GM19455 (cell line): ENCODE measurements at regions not wholly inside any gene's neighbourhood (a gene's known extent, or its start where the extent isn't known, plus 50 kb on each side); places are given as distances from the start of the nearest gene placed in this dataset.

Experiments used
- ATAC-seq: cut with Tn5 transposase; IDR thresholded peaks from one replicate; pipeline ENCODE4 v1.9.1; 2021; ENCODE audit not compliant: unreplicated experiment

- no peak for ATAC-seq
Measured at GRCh38 chr4:75122424-75123014, 189.6 kb downstream of the PARM1 start.

DNA sequence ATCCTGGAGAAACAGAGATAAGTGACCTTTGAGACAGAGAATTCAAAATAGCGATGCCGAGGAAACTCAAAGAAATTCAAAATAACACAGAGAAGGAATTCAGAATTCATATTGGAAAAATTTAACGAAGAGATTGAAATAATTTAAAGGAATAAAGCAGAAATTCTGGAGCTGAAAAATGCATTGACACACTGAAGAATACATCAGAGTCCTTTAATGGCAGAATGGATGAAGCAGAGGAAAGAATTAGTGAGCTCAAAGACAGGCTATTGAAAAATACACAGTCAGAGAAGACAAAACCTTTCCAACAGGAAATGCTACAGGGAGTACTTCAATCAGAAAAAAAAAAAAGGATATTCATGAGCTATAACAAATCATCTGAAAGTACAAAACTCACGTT, 185.8 kb downstream of the PARM1 start:
- ATAC-seq: no peak

DNA sequence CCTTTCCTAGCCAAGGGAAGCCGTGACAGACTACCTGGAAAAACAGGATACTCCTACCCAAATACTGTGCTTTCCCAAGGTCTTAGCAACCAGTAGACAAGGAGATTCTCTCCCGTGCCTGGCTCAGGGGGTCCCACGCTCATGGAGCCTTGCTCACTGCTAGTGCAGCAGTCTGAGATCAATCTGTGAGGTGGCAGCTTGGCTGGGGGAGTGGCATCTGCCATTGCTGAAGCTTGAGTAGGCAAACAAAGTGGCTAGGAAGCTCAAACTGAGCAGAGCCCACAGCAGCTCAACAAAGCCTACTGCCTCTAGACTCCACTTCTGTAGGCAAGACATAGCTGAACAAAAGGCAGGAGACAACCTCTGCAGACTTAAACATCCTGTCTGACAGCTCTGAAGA, 177.1 kb downstream of the PARM1 start:
- ATAC-seq: no peak

- peak; percentile 61 for ATAC-seq
Measured at GRCh38 chr4:75107755-75108612, 175.1 kb downstream of the PARM1 start.

- ATAC-seq: no peak
Measured at GRCh38 chr4:75102787-75103085, 169.8 kb downstream of the PARM1 start.

- peak; percentile 62 for ATAC-seq
Measured at GRCh38 chr4:75101906-75102786, 169.2 kb downstream of the PARM1 start.
